ENCODE measurements at regions not wholly inside any gene's neighbourhood (a gene's known extent, or its start where the extent isn't known, plus 50 kb on each side); places are given as distances from the start of the nearest gene placed in this dataset.

GRCh38 chr2:66889632-66889882, 454.6 kb downstream of the MEIS1 start:
- TF ChIP-seq CTCF (IDR thresholded peaks at IDR 0.05; ENCODE audit: control insufficient read depth, extremely low read depth, insufficient read depth): no peak
- DNase-seq (ENCODE audit: low read depth): no peak
- no peak overlapping the region for H3K4me3 ChIP-seq (ENCODE audit: low read depth, low read length)

- no peak for TF ChIP-seq CTCF (IDR thresholded peaks at IDR 0.05; ENCODE audit: control insufficient read depth, extremely low read depth, insufficient read depth)
- H3K4me3 ChIP-seq (ENCODE audit: low read depth, low read length): no peak overlapping the region
- DNase-seq (ENCODE audit: low read depth): no peak
These were observed 455.3 kb downstream of the MEIS1 start for GRCh38 chr2:66890166-66890742.

GRCh38 chr2:66895206-66895605, 460.3 kb downstream of the MEIS1 start:
- DNase-seq (ENCODE audit: low read depth): no peak
- no peak overlapping the region for H3K4me3 ChIP-seq (ENCODE audit: low read depth, low read length)
- TF ChIP-seq CTCF (IDR thresholded peaks at IDR 0.05; ENCODE audit: control insufficient read depth, extremely low read depth, insufficient read depth): no peak

GRCh38 chr2:66896131-66896530, 461.2 kb downstream of the MEIS1 start:
- no peak overlapping the region for H3K4me3 ChIP-seq (ENCODE audit: low read depth, low read length)
- DNase-seq (ENCODE audit: low read depth): no peak
- no peak for TF ChIP-seq CTCF (IDR thresholded peaks at IDR 0.05; ENCODE audit: control insufficient read depth, extremely low read depth, insufficient read depth)

- H3K4me3 ChIP-seq (ENCODE audit: low read depth, low read length): no peak overlapping the region
- TF ChIP-seq CTCF (IDR thresholded peaks at IDR 0.05; ENCODE audit: control insufficient read depth, extremely low read depth, insufficient read depth): no peak
- DNase-seq (ENCODE audit: low read depth): no peak
These were observed 462.3 kb downstream of the MEIS1 start for GRCh38 chr2:66897181-66897580.

- DNase-seq (ENCODE audit: low read depth): no peak
- no peak overlapping the region for H3K4me3 ChIP-seq (ENCODE audit: low read depth, low read length)
- TF ChIP-seq CTCF (IDR thresholded peaks at IDR 0.05; ENCODE audit: control insufficient read depth, extremely low read depth, insufficient read depth): no peak
These were observed 462.8 kb downstream of the MEIS1 start for GRCh38 chr2:66897691-66898150.

- no peak for TF ChIP-seq CTCF (IDR thresholded peaks at IDR 0.05; ENCODE audit: control insufficient read depth, extremely low read depth, insufficient read depth)
- DNase-seq (ENCODE audit: low read depth): no peak
- H3K4me3 ChIP-seq (ENCODE audit: low read depth, low read length): no peak overlapping the region
These were observed 464.2 kb downstream of the MEIS1 start for GRCh38 chr2:66899109-66899508.

Measured in LNCaP clone FGC (cell line).